GM18909 (cell line): ENCODE measurements at regions not wholly inside any gene's neighbourhood (a gene's known extent, or its start where the extent isn't known, plus 50 kb on each side); places are given as distances from the start of the nearest gene placed in this dataset.
"Not testable (repeated sequence)": the region's sequence is repeated elsewhere in the genome, so short reads cannot be mapped to it uniquely, and the experiment has no call there.

Experiments
- ATAC-seq: cut with Tn5 transposase; IDR thresholded peaks from one replicate; pipeline ENCODE4 v1.9.1; 2021; ENCODE audit warnings: mild to moderate bottlenecking; ENCODE audit not compliant: unreplicated experiment, poor library complexity

DNA sequence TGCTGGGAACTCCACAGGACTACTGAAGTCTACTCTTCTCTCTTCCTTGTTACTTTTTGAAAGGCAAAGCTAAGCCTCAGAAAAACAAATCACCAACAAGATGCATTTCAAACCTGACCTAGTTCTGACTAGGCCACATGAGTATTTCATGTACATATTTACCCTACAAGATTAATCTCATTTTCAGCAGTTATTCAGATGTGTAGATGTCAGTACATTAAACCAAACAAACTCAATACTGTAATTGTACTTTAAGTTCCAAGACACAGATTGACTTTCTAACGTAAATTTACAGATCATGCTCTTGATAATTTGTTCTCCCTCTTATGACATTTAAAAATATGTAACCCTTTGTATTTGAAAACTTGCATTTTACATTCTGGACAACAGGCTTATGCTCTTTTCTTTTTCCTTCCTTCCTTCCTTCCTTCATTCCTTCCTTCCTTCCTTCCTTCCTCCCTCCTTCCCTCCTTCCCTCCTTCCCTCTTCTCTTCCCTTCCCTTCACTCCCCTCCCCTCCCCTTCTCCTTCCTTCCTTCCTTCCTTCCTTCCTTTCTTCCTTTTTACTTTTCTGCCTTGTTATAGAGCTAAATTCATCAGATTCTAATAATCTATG is 1653.4 kb downstream of the EFNA5 start:
- ATAC-seq = no peak

DNA sequence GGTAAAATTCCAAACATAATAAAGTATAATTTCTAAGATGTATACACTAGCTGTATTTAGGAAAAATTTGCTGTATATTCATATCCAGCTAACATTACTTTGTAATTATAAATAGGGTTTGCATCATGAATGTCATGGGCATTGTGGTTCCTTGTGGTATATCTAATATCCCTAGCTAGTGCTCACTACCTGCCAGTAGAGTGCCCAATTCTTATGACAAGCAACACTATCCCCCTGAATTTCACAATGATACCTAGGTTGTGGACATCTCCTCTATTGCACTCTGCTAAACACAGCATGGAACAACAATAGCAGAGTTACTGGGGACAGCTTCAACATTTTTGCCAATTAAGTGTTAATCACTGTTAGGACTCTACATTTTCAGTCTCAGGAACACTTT is 1656.5 kb downstream of the EFNA5 start:
- ATAC-seq = no peak

DNA sequence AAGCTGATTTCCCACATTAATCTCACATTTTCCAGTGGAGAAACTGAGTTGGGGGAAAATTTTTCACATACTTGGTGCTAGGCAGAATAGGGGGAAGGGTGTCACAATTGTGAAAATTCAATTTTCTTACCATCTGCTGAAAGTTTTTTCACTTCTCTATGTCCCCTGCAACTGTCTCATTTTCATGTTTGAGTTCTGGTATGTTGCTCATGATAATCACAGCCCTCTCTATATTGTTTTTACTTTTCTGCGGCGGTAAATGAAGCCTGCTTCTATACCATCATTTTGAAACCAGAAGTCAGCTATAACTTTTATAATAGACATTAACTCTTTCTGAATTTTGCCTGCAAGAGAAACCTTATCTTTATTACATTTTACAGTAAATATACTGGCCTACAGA is 1664.5 kb downstream of the EFNA5 start:
- ATAC-seq = no peak

DNA sequence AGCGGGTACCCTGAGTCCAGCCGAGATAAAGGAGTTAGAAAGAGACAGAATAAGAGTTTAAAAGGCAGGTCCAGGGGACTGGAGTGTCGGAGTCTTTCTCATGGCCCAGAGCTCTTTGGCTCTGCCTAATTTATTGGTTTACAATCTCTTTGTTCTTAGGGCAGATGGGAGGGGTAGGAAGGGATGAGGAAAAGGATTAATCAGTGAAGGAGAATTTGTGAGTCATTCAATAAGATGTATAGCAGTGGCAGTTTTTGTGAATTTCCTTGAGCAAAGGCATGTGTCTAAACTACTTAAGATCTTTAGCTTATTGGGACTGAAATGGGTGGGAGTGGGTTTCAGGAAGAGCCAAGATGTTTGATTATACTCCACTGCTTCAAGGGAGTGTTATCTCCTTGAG is 1671.7 kb downstream of the EFNA5 start:
- ATAC-seq = not testable (repeated sequence)

DNA sequence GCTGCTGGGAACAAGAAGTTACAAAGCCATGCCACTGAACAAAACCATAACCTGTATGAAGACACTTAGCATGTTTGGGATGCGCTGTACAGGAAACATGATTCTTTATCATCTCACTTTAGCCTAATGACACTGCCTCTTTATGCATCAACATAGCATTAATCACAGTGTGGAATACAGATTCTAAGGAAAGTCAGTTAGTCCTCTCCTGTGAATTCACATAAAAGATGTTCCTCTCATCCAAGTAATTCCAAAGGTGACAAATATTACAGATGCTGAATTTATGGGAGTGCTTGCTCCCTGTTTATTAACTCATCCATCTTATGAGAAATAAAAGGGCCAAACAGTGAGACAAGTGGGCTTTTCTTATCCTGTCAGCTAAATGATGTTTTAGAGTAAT is 1677.7 kb downstream of the EFNA5 start:
- no peak for ATAC-seq

DNA sequence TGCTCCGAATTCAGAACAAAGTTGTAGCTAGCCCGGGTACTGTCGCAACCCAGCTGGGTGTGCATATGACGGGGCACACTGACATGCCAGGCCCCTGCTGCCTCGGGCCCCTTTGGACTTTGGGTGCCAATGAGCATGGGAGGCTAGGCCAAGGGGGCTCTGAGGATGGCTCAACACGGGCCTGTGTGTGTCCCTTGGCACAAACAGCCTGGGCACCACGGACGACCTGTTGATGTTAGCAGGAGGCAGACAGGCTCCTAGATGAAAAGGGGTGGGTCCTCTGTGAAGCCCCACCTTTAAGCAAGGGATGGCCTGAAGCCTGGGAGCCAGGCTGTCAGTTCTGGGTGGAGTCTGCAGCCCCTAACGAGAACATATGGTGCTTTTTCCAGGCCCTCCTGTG is 1688.2 kb downstream of the EFNA5 start:
- no peak for ATAC-seq

DNA sequence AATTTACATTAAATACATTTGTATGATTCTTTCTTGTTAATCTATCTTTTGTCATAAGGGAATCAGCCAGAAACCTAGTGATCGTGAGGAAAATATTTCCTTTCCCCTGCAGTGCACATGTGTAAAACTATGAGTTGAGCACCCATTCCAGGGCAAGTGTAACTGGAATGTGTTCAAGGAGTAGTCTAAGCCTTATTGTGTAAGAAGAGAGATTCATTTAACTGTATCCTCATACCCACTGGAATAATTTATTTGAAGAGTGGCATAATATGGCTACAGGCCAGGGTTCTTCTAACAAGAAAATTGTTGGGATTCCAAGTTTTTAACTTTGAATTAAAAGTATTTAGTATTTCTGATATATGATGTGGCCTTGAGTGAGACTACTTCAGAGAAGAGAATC is 1692.7 kb downstream of the EFNA5 start:
- ATAC-seq = no peak

DNA sequence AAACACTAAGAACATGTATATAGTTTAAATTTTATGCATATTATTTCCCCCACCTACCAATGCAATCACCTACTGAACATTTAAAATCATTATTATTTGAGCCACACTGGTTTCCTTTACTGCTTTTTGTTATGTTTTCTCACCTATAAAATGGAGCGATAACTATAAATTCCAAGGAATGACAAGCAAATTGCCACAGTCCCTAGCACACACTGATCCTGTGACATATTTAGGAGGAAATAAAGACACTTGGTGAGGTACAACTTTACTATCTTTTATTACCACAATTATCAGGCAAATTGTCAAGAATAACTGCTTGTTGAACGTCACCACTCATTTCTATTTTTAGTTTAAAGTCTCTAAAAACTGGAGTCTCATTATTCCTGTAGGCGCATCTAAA is 1693.6 kb downstream of the EFNA5 start:
- no peak for ATAC-seq

DNA sequence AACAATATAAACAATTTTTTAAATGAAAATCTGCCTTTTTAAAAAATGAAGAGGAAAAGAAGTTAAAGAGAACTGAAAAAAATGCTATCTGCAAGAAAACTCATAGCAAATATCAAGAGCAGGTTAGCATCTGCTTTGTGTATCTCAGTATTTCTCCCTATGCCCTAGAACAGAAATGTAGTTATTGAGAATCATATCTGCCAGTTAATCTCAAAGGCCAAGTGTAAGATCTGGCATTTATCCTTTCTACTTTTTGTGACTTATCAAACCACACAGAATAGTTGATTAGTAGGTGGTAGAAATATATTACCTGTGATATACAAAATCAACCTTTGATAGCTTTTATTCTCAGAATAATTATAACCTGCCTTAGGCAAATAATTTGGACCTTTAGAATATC is 1699.8 kb downstream of the EFNA5 start:
- no peak for ATAC-seq

DNA sequence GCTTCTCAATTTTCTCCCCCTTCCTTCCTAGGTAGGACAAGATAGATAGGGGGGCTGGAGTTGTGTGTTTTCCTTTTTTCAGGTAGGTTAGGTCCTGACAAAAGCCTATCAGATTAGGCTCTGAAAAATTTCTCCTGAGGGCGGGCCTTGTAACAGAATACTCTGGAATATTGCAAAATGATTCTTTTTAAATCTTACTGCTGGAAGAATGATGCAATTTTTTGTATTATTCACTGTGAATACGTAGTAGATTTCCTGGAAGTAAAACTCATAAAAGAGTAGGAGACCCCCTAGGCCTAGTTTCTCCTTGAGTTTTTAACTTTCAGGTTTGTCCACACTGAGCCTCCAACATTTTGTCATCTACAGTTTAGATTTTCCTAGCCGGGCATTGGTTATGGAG is 1701.8 kb downstream of the EFNA5 start:
- ATAC-seq = no peak

DNA sequence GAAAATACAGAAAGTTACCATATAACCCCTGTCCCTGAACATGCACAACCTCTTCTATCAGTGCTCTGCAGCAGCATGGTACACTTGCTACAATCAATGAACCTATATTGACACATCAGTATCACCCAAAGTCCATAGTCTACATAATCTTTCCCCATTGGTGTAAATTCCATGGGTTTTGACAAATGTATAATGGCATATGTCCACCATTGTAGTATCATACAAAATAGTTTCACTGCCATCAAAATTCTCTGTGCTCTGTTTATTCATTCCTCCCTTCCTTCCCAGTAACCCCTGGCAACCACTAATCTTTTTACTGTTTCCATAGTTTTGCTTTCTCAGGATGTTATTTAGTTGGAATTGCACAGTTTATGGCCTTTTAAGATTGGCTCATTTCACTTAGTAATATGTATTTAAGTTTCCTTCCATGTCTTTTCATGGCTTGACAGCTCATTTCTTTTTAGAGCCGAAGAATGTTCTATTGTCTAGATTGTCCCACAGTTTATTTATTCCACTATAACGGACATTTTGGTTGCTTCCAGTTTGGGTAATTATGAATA is 1707.0 kb downstream of the EFNA5 start:
- no peak for ATAC-seq

DNA sequence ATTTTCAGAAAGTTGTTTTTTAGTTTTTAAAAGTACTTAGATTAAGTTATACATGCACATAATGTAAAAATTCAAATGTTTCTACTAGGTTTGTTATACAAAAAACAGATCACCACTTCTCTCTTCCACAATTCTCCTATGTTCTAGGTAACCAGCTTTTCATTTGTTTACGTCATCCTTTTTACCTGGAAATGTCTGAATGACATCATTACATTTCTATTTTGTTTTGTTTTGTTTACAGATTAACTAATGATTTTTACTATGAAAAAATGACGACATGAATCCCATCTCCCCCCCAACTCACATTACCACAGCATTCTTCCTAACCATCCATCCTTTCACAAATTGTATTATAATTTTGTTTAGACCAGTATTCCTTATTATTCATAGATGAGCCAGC is 1709.2 kb downstream of the EFNA5 start:
- no peak for ATAC-seq

DNA sequence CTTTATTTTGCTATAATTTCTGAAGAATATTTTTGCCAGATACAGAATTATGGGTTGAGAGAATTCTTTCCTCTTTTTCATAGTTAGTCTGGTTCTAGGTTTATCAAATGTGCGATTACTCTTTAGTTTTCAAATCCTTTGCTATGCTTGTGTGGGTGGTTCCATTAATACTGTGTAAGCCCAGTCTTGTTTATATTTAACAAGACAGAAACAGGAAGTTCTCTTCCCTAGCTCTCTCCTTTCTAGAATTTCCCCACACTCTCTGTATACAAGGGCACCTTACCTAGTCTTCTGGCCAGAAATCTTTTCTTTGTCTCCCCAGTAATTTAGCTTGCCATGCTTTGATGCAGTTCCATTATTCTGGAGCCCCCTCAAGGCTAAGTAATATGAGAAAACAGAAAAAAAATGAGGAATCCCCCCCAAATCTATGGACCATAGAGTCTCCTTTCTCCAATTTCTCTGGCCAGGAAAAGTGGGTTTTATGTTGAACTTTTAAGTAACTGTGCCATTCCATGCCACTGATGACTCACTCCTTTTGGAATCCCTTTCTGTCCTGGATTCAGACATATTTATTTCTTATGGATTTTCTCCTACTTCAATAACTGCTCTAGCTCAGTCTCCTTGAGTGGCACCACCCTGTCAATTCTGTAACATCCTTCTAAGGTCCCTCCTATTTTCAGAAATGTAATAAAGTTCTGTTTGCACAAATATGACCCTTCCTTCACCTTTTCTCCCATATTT is 1714.1 kb downstream of the EFNA5 start:
- ATAC-seq = no peak

DNA sequence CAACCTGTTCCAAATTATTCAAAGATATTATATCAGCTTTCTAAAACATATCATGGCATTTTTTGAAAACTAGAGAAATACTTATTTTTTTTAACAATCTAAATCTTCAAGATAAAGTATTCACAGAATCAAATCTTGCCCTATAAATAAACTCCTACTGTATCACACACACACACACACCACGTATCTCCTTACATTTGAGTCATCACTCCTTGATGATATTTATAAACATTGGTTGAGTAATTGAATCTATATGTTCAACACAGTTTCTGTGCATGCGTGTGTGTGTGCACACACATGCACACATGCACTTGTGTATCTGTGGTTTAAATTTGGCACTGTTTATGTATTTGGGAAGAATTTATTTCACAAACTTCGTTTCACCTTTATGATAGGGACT is 1716.4 kb downstream of the EFNA5 start:
- no peak for ATAC-seq

DNA sequence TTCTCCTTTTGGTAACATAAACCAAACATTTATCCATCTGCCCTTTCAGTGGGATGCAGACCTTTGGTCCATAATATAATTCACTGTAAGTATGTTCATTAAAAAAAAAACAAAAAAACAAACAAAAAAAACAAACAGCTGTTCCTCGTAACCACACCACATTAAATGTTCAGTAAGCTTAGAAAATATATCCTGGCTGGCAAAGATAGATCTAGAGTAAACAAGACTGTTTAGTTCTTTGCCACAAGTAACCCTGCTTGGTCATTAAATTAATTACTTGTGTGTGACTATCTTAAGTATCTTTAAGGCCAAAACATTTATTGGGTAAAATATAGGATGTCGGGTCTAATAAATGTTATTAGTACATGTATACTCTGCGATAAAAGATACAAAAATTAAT is 1717.1 kb downstream of the EFNA5 start:
- no peak for ATAC-seq

DNA sequence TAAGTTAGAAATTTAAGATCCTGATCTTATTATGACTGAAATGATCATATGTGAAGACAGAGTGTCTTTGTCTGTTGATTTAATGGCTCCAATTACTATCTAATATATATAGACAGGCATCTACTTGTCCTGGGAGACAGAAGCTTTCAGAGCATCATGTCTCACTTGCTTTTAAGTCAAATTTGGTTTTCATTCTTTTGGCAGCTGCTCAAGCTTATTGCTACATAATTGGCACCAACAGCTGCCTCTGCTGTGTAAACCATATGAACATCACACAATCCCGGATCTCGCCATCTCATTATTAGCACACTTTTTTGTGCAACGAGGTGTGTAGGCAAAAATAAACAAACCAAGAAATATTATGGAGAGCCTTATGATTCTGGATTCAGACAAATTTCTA is 1717.9 kb downstream of the EFNA5 start:
- ATAC-seq = no peak

DNA sequence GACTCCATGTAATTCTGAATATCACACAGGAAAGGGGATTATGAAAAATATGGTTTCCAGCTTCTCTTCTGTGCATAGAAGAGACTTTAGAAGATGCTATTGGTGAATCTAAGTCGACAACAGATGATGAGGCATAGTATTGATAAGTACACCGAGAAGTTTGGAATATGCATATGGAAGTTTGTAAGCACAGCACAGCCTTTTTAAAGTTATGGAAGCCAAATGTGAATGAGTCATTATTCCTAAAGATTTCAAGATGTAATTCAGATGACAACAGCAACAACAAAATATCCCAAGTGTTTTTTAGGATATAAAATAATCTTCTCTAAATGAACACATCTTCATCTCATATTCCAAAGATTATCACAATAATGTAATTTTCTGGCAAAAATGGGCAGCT is 1723.3 kb downstream of the EFNA5 start:
- ATAC-seq = no peak

DNA sequence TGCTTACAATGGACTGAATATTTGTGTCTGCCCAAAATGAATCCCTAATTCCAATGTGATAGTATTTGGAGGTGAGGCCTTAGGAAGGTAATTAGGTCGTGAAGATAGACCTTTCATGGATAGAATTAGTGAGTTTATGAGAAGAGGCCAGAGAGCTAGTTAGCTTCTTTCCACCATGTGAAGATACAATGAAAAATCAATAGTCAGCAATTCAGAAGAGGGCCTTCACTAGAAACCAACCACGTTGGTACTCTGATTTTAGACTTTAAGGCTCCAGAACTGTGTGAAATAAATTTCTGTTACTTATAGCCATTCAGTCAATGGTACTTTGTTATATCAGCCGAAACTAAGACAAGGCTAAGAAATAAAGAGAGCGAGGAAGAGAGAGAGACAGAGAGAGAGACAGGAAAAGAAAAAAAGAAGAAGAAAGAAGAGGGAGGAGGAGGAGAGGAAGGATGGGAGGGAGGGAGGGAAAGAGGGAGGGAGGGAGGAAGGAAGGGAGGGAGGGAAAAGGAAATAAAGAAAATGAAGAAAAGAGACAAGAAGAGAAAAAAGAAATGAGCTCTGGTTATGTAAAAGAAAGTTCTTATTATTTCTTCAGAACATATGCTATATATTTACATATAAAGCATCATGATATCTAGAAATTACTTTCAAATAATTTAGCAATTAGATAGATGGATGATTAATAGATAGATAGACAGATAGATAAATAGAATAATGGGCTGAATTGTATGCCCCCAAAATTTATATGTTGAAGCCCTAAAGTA is 1725.3 kb downstream of the EFNA5 start:
- no peak for ATAC-seq

DNA sequence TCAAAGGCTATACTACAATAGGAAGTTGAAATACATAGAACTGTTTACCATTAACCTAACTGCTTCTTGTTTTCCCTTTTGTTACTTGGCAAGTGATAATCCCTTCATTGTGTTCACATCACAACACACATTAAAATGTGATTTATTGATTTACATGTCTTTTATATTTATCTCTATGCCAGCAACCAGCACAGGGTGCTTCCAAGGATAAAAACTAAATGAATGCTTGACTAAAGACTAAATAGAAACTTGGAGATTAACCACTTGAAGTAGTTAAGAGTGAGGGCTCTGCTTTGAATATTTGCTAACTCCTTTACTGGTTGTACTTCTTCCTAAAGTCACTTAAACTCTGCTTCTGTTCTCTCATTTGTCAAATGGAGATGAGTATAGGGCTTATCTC is 1730.6 kb downstream of the EFNA5 start:
- no peak for ATAC-seq

DNA sequence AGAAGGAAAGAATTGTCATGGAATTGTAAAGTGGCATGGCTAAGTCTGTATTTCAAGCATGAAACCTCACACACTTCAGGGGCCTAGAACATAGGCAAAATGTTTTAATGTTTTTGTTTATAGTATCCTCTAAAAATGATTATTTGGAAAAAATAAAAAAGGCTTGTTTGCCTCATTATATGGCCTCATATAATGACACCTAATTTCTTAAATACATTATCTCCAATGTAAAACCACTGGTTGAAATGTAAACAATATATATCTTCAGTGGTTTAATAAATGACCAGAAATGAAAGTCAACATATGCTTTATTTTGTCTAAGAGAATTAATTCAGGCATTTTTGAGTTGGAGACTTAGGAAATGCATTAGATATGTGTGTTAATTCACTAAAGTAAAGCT is 1736.6 kb downstream of the EFNA5 start:
- no peak for ATAC-seq

DNA sequence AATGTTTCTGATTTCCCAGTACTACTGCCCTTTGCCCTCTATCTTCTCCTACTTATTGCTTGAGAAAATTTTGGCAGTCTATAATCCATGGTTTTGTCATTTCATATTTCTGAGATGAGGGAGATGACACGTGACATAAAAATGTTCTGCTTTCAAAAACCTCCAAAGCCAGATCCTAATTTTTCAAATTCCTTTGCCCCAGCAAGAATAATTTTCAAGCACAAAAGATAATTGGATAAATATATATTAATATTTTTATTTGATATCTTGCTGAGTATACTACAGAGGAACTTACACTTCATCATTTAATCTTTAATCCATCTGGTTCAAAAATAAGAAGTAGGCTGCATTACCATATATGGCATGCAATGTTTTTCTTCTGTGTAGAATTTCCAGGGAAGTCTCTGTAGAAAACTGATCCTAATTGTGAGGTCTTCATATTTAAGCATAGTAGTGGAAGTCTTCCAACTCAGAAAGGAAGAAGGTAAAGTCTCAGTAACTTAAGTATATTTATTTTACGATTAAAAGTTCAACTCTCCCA is 1738.8 kb downstream of the EFNA5 start:
- ATAC-seq = no peak
